ENCODE measurements at regions not wholly inside any gene's neighbourhood (a gene's known extent, or its start where the extent isn't known, plus 50 kb on each side); places are given as distances from the start of the nearest gene placed in this dataset.
"Not testable (repeated sequence)": the region's sequence is repeated elsewhere in the genome, so short reads cannot be mapped to it uniquely, and the experiment has no call there.

DNA sequence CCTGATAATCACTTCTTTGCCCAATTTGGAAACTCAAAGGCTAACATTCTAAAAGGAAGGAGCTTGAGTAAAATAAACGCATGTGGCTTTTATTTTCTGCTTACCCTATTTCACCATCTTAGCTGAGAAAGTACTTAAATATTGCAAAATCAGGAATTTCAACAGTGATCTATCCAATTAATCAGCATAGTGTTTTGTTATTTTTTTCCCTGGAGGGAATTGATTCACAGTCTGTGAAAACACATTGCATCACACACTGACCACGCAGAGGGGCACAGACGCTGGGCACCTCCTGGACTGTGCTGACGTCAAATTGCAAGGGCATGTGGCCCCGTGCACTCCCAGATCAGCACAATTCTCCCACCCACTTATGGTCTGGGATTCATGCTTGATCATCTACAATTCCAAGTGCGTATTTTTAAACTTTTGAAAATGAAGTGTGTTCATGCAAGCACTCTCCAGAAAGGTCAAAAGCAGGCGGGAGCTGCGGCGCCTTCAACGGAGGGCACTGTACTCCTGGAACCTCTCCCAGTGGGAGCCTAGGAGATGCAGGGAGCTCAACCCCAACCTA is 320.6 kb upstream of the PPARGC1A start:
- Mint-ChIP-seq H3K27me3 (ENCODE audit: low read depth) (no peaks in the 10 kb centered on the region), H3K4me1 (no peaks in the 10 kb centered on the region), H3K27ac (no peak overlapping the region), H3K36me3 (ENCODE audit: low read depth) (no peaks in the 10 kb centered on the region), H3K4me3 (no peak overlapping the region), H3K9me3 (no peaks in the 10 kb centered on the region)
- TF ChIP-seq, protein P1, sequence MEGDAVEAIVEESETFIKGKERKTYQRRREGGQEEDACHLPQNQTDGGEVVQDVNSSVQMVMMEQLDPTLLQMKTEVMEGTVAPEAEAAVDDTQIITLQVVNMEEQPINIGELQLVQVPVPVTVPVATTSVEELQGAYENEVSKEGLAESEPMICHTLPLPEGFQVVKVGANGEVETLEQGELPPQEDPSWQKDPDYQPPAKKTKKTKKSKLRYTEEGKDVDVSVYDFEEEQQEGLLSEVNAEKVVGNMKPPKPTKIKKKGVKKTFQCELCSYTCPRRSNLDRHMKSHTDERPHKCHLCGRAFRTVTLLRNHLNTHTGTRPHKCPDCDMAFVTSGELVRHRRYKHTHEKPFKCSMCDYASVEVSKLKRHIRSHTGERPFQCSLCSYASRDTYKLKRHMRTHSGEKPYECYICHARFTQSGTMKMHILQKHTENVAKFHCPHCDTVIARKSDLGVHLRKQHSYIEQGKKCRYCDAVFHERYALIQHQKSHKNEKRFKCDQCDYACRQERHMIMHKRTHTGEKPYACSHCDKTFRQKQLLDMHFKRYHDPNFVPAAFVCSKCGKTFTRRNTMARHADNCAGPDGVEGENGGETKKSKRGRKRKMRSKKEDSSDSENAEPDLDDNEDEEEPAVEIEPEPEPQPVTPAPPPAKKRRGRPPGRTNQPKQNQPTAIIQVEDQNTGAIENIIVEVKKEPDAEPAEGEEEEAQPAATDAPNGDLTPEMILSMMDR (IDR thresholded peaks at IDR 0.05; ENCODE audit: unreplicated experiment in 3 of 3), result no peak

- H3K9me3 Mint-ChIP-seq, result no peaks in the 10 kb centered on the region
- TF ChIP-seq, protein P1 (IDR thresholded peaks at IDR 0.05; ENCODE audit: unreplicated experiment in 3 of 3), result no peak
- no peak overlapping the region for H3K4me3 Mint-ChIP-seq
- H3K27ac Mint-ChIP-seq, result no peak overlapping the region
- H3K36me3 Mint-ChIP-seq (ENCODE audit: low read depth), result no peaks in the 10 kb centered on the region
- H3K27me3 Mint-ChIP-seq (ENCODE audit: low read depth), result no peaks in the 10 kb centered on the region
- no peaks in the 10 kb centered on the region for H3K4me1 Mint-ChIP-seq
Measured at GRCh38 chr4:24209906-24210305, 320.1 kb upstream of the PPARGC1A start.

DNA sequence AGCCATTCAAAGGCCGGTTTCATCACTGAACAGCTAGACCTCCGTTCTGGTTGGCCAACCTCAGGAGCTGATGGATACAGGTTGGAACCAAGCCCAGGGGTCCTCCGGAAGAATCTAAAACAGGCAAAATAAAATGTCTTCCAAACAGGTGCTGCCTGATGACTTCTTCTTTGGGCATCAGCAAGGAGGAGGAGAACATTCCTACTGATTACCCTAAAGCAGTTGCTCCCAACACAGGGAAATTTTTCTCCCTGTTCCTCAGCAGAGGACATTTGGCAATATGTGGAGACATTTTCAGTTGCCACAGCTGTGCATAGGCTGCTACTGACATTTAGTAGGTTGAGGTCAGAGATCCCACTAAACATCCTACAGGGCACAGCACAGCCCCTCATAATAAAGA is 319.3 kb upstream of the PPARGC1A start:
- H3K27ac Mint-ChIP-seq, result no peak overlapping the region
- no peaks in the 10 kb centered on the region for H3K4me1 Mint-ChIP-seq
- no peaks in the 10 kb centered on the region for H3K9me3 Mint-ChIP-seq
- no peaks in the 10 kb centered on the region for H3K36me3 Mint-ChIP-seq (ENCODE audit: low read depth)
- H3K4me3 Mint-ChIP-seq, result no peak overlapping the region
- TF ChIP-seq, protein P1 (IDR thresholded peaks at IDR 0.05; ENCODE audit: unreplicated experiment in 3 of 3), result no peak
- H3K27me3 Mint-ChIP-seq (ENCODE audit: low read depth), result no peaks in the 10 kb centered on the region

GRCh38 chr4:24208691-24209090 is 318.8 kb upstream of the PPARGC1A start:
- TF ChIP-seq, protein P1 (IDR thresholded peaks at IDR 0.05; ENCODE audit: unreplicated experiment in 3 of 3), result no peak
- Mint-ChIP-seq H3K27me3 (ENCODE audit: low read depth) (no peaks in the 10 kb centered on the region), H3K27ac (no peak overlapping the region), H3K36me3 (ENCODE audit: low read depth) (no peaks in the 10 kb centered on the region), H3K4me3 (no peak overlapping the region), H3K9me3 (no peaks in the 10 kb centered on the region), H3K4me1 (no peaks in the 10 kb centered on the region)

DNA sequence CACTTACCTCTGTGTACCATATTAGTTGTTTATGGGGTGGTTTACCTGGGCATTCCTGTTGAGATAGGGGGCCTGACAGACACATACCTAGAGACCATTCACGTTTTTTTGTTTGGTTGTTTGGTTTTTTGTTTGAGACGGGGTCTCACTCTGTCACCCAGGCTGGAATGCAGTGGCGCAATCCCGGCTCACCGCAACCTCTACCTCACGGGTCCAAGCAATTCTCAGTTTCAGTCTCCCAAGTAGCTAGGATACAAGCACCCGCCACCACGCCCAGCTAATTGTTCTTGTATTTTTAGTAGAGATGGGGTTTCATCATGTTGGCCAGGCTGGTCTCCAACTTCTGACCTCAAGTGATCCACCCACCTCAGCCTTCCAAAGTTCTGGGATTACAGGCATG is 314.9 kb upstream of the PPARGC1A start:
- not testable (repeated sequence) for H3K9me3 Mint-ChIP-seq; H3K36me3 Mint-ChIP-seq (ENCODE audit: low read depth); H3K27me3 Mint-ChIP-seq (ENCODE audit: low read depth); H3K4me3 Mint-ChIP-seq; H3K4me1 Mint-ChIP-seq; H3K27ac Mint-ChIP-seq

- Mint-ChIP-seq H3K27me3 (ENCODE audit: low read depth) (peaks cover 2% of the 10 kb centered on the region), H3K36me3 (ENCODE audit: low read depth) (no peaks in the 10 kb centered on the region), H3K4me1 (no peaks in the 10 kb centered on the region), H3K27ac (no peak overlapping the region), H3K4me3 (no peak overlapping the region), H3K9me3 (no peaks in the 10 kb centered on the region)
- TF ChIP-seq, protein P1 (IDR thresholded peaks at IDR 0.05; ENCODE audit: unreplicated experiment in 3 of 3), result no peak
Measured at GRCh38 chr4:24203926-24204325, 314.1 kb upstream of the PPARGC1A start.
